K562 (cell line): ENCODE measurements at regions not wholly inside any gene's neighbourhood (a gene's known extent, or its start where the extent isn't known, plus 50 kb on each side); places are given as distances from the start of the nearest gene placed in this dataset.

Experiments used
- ATAC-seq: fragments of 200-7000 bp; cut with Tn5 transposase; 3 replicates; pipeline ENCODE4 v1.9.1; 2020; ENCODE audit warnings: moderate library complexity
- BruUV-seq: library from RNA; stranded (reverse); fragments of 400-500 nt; replicated peaks from 2 replicates; lab custom pipeline; 2021; lab: Mats Ljungman, UMichigan
- CTCF ChIA-PET: fragments of 300-600 bp; formaldehyde crosslinking; extraction: SDS; loops from one replicate; lab custom pipeline; 2021; ENCODE audit warnings: low intra/inter-chr PET ratio; lab: Yijun Ruan, JAX
- POLR2A ChIA-PET: fragments of 300-600, 350-650 bp; sonication (Branson Sonifier 250); formaldehyde crosslinking; extraction: SDS; loops from one replicate; lab custom pipeline; 2021; ENCODE audit warnings: antibody characterized with exemption, inconsistent platforms; lab: Yijun Ruan, JAX
- DNase-seq, 4 experiments: peaks; one replicate each; pipeline versions ENCODE4 v3.0.0 to v3.0.0-alpha.2; 2011 to 2018; ENCODE audit warnings: low spot score in 3 of 4, mixed read lengths in 3 of 4; ENCODE audit errors: extremely low read depth in 1 of 4
- FAIRE-seq: peaks from 2 replicates; lab custom pipeline; 2011; peaks lifted over from hg19 to GRCh38; lab: Jason Lieb, UNC
- H2AFZ ChIP-seq: 2 replicates; pipeline ENCODE4 v1.6.0; 2011; ENCODE audit warnings: low read depth, low read length, control low read depth, inconsistent platforms
- H3K27ac ChIP-seq: fragments of 200-600 bp; 3 replicates; pipeline ENCODE4 v1.8.0; 2011; ENCODE audit warnings: low read depth, mild to moderate bottlenecking, control low read depth, inconsistent platforms, low read length, moderate library complexity, mixed read lengths; ENCODE audit errors: extremely low read depth
- H3K27me3 ChIP-seq, 2 experiments: fragments of 300-600 bp in 1 of 2; 2 replicates in 1 of 2; 3 replicates in 1 of 2; pipeline versions ENCODE4 v1.6.0 to v1.8.0; 2011; ENCODE audit warnings: inconsistent platforms in 2 of 2, low read length in 2 of 2, mild to moderate bottlenecking in 1 of 2, mixed read lengths in 1 of 2, moderate library complexity in 1 of 2; ENCODE audit not compliant: control insufficient read depth in 2 of 2, insufficient read depth in 2 of 2
- H3K36me3 ChIP-seq: fragments of 300-600 bp; 3 replicates; pipeline ENCODE4 v1.8.0; 2011; ENCODE audit warnings: mild to moderate bottlenecking, low read length, inconsistent platforms; ENCODE audit not compliant: control insufficient read depth, insufficient read depth
- H3K4me1 ChIP-seq, 2 experiments: fragments of 200-600 bp in 1 of 2; replicated peaks in 1 of 2; 2 replicates in 1 of 2; 3 replicates in 1 of 2; pipeline versions ENCODE4 v1.5.1 to v1.8.0; 2011; ENCODE audit warnings: inconsistent platforms in 2 of 2, low read length in 2 of 2, mild to moderate bottlenecking in 1 of 2, mixed read lengths in 1 of 2, moderate library complexity in 1 of 2; ENCODE audit not compliant: control insufficient read depth in 2 of 2, insufficient read depth in 2 of 2
- H3K4me2 ChIP-seq: 2 replicates; pipeline ENCODE4 v1.6.1; 2011; ENCODE audit warnings: low read length, control low read depth, inconsistent platforms, mixed read lengths; ENCODE audit not compliant: insufficient read depth
- H3K4me3 ChIP-seq: fragments of 200-600 bp; sonication (generic), shearing (Covaris generic); 2 replicates; pipeline ENCODE4 v1.5.1; 2016; ENCODE audit warnings: control low read depth, inconsistent platforms
- H3K79me2 ChIP-seq: fragments of 200-600 bp; 3 replicates; pipeline ENCODE4 v1.8.0; 2011; ENCODE audit warnings: low read length, inconsistent platforms; ENCODE audit not compliant: control insufficient read depth, insufficient read depth
- H3K9ac ChIP-seq, 2 experiments: 2 replicates each; pipeline versions ENCODE4 v1.6.0 to v1.6.1; 2011; ENCODE audit warnings: low read depth in 2 of 2, low read length in 2 of 2, control low read depth in 1 of 2, inconsistent platforms in 1 of 2, mild to moderate bottlenecking in 1 of 2, mixed read lengths in 1 of 2; ENCODE audit not compliant: insufficient read depth in 1 of 2
- H3K9me1 ChIP-seq: one replicate; pipeline ENCODE4 v1.6.0; 2011; ENCODE audit warnings: inconsistent platforms, mild to moderate bottlenecking, low read length, moderate library complexity; ENCODE audit not compliant: control insufficient read depth, insufficient read depth
- H3K9me3 ChIP-seq: replicated peaks from 2 replicates; pipeline ENCODE4 v1.5.1; 2011; ENCODE audit warnings: low read depth, low read length, inconsistent platforms; ENCODE audit not compliant: control insufficient read depth, insufficient read depth
- H4K20me1 ChIP-seq: replicated peaks from 2 replicates; pipeline ENCODE4 v1.6.1; 2011; ENCODE audit warnings: low read length, inconsistent platforms, mixed read lengths; ENCODE audit not compliant: control insufficient read depth, insufficient read depth
- CBX3 ChIP-seq, 2 experiments: IDR thresholded peaks; 1 replicate in 1 of 2; 2 replicates in 1 of 2; pipeline ENCODE4 v1.6.1; 2012; ENCODE audit warnings: inconsistent platforms in 2 of 2, low read length in 2 of 2, borderline replicate concordance in 1 of 2, control low read depth in 1 of 2
- DPF2 ChIP-seq: fragments of 450-650 bp; IDR thresholded peaks from 2 replicates; pipeline ENCODE4 v1.6.1; 2016
- FOS ChIP-seq: IDR thresholded peaks from 3 replicates; pipeline ENCODE4 v1.6.1; 2011; ENCODE audit not compliant: insufficient read length; ENCODE audit errors: extremely low read depth
- HNRNPUL1 ChIP-seq: fragments of 200-400 bp; formaldehyde crosslinking; IDR thresholded peaks from 2 replicates; pipeline ENCODE4 v1.6.1; 2017; ENCODE audit warnings: low read length
- KLF10 ChIP-seq: fragments of 250-450 bp; sonication (Bioruptor Pico); IDR thresholded peaks from 2 replicates; pipeline ENCODE4 v1.6.1; 2021; ENCODE audit warnings: matching md5 sums
- MXD1 ChIP-seq: fragments of 250-450 bp; sonication (Bioruptor Pico); IDR thresholded peaks from 2 replicates; pipeline ENCODE4 v1.8.0; 2021; ENCODE audit warnings: borderline replicate concordance, mild to moderate bottlenecking, moderate library complexity; ENCODE audit not compliant: poor library complexity, severe bottlenecking
- NUFIP1 ChIP-seq: fragments of 450-650 bp; IDR thresholded peaks from 2 replicates; pipeline ENCODE4 v1.6.1; 2018; ENCODE audit not compliant: partially characterized antibody
- PCBP2 ChIP-seq: fragments of 200-400 bp; formaldehyde crosslinking; IDR thresholded peaks from 2 replicates; pipeline ENCODE4 v1.6.1; 2018; ENCODE audit warnings: low read length, low read depth, mild to moderate bottlenecking, moderate library complexity; ENCODE audit not compliant: poor library complexity, severe bottlenecking
- POLR2G ChIP-seq: fragments of 200-400 bp; formaldehyde crosslinking; IDR thresholded peaks from 2 replicates; pipeline ENCODE4 v1.6.1; 2017; ENCODE audit warnings: low read depth, mild to moderate bottlenecking, antibody characterized with exemption, low read length, moderate library complexity
- PRMT5 ChIP-seq: sonication (generic); formaldehyde crosslinking; IDR thresholded peaks from 2 replicates; pipeline ENCODE4 v1.5.0; 2020; ENCODE audit warnings: missing genetic modification reagents
- SLC30A9 ChIP-seq: fragments of 250-450 bp; sonication (Bioruptor Pico); IDR thresholded peaks from 2 replicates; pipeline ENCODE4 v1.8.0; 2022; ENCODE audit warnings: mild to moderate bottlenecking, moderate library complexity
- SMAD1 ChIP-seq: fragments of 150-350 bp; IDR thresholded peaks from 2 replicates; pipeline ENCODE4 v1.6.1; 2014; ENCODE audit warnings: low read length, low read depth; ENCODE audit not compliant: partially characterized antibody
- SMARCA5 ChIP-seq: fragments of 450-650 bp; IDR thresholded peaks from 2 replicates; pipeline ENCODE4 v1.6.1; 2016
- TCFL5 ChIP-seq: fragments of 250-450 bp; sonication (Bioruptor Pico); conservative IDR thresholded peaks from 2 replicates; pipeline ENCODE4 v1.6.1; 2021; ENCODE audit warnings: mild to moderate bottlenecking, moderate library complexity, matching md5 sums
- ZBTB5 ChIP-seq: fragments of 450-650 bp; IDR thresholded peaks from 2 replicates; pipeline ENCODE4 v1.6.1; 2017; ENCODE audit warnings: antibody characterized with exemption
- ZNF217 ChIP-seq: sonication (generic); formaldehyde crosslinking; IDR thresholded peaks from 2 replicates; pipeline ENCODE4 v1.8.0; 2022; ENCODE audit warnings: mild to moderate bottlenecking, missing genetic modification reagents
- ZNF583 ChIP-seq: fragments of 250-450 bp; sonication (Bioruptor Pico); IDR thresholded peaks from 2 replicates; pipeline ENCODE4 v1.4.0; 2020
- WGBS: fragments of 100-300 bp; shearing (Covaris generic); methylation state at CpG from one replicate; pipeline ENCODE4 v1.1.6; 2016; ENCODE audit warnings: low coverage, mixed read lengths; ENCODE audit not compliant: insufficient coverage; ENCODE audit errors: missing lambda C conversion rate; 5-methylcytosine and 5-hydroxymethylcytosine counted together
- in situ Hi-C: fragments of 300-500 bp; cut with MboI; formaldehyde crosslinking; loops from 4 replicates; pipeline ENCODE4 v1.15.0; 2018; ENCODE audit warnings: inconsistent platforms, mixed read lengths
- intact Hi-C: fragments of 100-400 bp; cut with micrococcal nuclease; formaldehyde crosslinking; loops from 2 replicates; pipeline ENCODE4 v1.14.2; 2022
- TF ChIP-seq, protein P1 (sequence below), 2 experiments: fragments of 450-650 bp in 1 of 2; sonication (generic) in 1 of 2; formaldehyde crosslinking in 1 of 2; IDR thresholded peaks in 1 of 2; conservative IDR thresholded peaks in 1 of 2; 2 replicates each; pipeline versions ENCODE4 v1.6.1 to v1.8.1; 2016 to 2023; ENCODE audit warnings: mild to moderate bottlenecking in 2 of 2, moderate library complexity in 2 of 2, inconsistent platforms in 1 of 2, missing genetic modification reagents in 1 of 2

- Histone ChIP-seq H3K79me2 (no peaks in the 10 kb centered on the region), H3K36me3 (no peaks in the 10 kb centered on the region), H3K9ac (no peak overlapping the region), H3K4me3 (no peak overlapping the region), H3K9me1 (no peaks in the 10 kb centered on the region), H2AFZ (no peak overlapping the region), H3K4me1 (no peaks in the 10 kb centered on the region), H3K4me2 (no peak overlapping the region), H3K27ac (no peak overlapping the region), H3K9me3 (no peaks in the 10 kb centered on the region), H3K27me3 (no peaks in the 10 kb centered on the region), H4K20me1 (no peaks in the 10 kb centered on the region)
- TF ChIP-seq MXD1 (CRISPR knock-in tag) (no peak), POLR2G (no peak), KLF10 (no peak), ZBTB5 (no peak), SLC30A9 (no peak), CBX3 (IDR thresholded peaks at IDR 0.05; ENCODE audit: borderline replicate concordance in 1 of 2, low read length in 2 of 2) (no peak), TCFL5 (no peak), ZNF583 (CRISPR knock-in tag) (no peak), DPF2 (no peak), FOS (no peak), SMAD1 (no peak), ZNF217 (CRISPR knock-in tag) (no peak), SMARCA5 (no peak), PRMT5 (CRISPR knock-in tag) (no peak), NUFIP1 (no peak), HNRNPUL1 (no peak), PCBP2 (no peak)
- TF ChIP-seq, protein P1, sequence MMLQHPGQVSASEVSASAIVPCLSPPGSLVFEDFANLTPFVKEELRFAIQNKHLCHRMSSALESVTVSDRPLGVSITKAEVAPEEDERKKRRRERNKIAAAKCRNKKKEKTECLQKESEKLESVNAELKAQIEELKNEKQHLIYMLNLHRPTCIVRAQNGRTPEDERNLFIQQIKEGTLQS (IDR thresholded peaks at IDR 0.05): no peak
- TF ChIP-seq, protein P1 (CRISPR knock-in tag; conservative IDR thresholded peaks at IDR 0.05): no peak
- in situ Hi-C loops (no loop called here), intact Hi-C loops (no loop called here)
- WGBS: 5% methylated on average over 10 of the region's 10 CpGs
- ATAC-seq (no peak), FAIRE-seq (no peak), DNase-seq (no peak)
- POLR2A ChIA-PET: no interaction called here
- CTCF ChIA-PET: no interaction called here
- no TSS peak for BruUV-seq
These were observed 271.6 kb downstream of the GFRA1 start for GRCh38 chr10:116001262-116001857.
